ENCODE measurements at regions not wholly inside any gene's neighbourhood (a gene's known extent, or its start where the extent isn't known, plus 50 kb on each side); places are given as distances from the start of the nearest gene placed in this dataset.
"Not testable (repeated sequence)": the region's sequence is repeated elsewhere in the genome, so short reads cannot be mapped to it uniquely, and the experiment has no call there.

DNA sequence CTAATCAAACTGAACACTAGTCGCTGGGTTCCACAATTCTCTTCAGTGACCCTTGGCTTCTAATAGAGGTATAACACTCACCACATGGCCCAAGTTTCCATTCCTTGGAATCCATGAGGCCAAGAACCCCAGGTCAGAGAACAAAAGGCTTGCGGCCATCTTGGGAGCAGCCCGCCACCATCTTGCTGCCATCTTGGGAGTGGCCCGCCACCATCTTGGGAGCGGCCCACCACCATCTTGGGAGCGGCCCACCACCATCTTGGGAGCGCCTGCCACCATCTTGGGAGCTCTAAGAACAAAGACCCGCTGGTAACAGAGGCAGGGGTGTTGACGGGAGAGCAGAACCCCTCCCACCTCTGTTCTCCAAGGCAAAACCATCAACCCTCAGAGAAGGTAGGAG is 493.4 kb downstream of the MATN1 start:
- DNase-seq, result no peak

DNA sequence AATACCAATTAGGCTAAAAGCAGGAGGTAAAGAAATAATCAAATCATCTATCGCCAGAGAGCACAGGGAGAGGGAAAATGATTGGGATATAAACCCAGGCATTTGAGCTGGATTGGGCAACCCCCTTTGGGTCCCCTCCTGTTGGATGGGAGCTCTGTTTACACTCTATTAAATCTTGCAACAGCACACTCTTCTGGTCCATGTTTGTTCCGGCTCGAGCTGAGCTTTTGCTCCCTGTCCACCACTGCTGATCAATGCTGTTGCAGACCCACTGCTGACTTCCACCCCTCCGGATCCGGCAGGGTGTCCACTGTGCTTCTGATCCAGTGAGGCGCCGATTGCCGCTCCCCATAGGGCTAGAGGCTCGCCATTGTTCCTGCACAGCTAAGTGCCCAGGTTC is 493.8 kb downstream of the MATN1 start:
- DNase-seq, result no peak

DNA sequence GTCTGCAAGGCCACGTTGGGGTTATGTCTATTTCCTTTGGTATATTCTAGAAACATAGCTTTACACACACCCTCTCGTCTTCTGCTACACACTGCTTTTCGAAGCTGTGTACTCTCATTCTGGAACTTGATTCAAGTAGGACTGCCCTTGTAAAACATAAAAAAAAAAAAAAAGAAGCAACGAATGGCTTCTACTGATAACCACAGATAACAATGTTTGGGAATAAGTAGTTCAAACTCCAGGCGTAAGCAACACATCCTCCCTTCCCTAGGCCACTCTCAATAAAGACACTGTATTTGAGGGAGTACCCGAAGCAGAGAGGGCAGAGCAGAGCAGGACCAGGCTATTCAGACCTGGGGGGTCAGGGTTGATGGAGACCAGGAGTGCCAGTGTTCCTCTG is 496.7 kb downstream of the MATN1 start:
- no peak for DNase-seq

DNA sequence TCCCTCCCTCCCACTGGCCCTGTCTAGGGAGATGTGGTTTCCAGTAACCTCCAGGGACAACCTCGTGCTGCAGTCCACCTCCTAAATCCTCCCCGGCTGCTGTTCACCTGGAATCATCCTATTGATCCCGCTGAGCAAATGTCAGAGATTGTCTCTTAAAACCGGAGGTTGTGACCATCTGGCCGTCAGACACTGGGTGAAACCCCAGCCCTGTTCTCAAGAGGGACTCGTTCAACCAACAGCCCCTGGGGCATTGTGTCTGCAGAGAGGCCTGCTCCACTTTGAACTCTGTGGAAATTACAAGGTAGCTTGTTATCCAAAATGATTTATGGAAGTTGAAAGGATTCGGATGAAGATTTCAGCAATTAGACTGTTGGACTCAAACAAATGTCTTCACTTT is 498.0 kb downstream of the MATN1 start:
- no peak for DNase-seq

DNA sequence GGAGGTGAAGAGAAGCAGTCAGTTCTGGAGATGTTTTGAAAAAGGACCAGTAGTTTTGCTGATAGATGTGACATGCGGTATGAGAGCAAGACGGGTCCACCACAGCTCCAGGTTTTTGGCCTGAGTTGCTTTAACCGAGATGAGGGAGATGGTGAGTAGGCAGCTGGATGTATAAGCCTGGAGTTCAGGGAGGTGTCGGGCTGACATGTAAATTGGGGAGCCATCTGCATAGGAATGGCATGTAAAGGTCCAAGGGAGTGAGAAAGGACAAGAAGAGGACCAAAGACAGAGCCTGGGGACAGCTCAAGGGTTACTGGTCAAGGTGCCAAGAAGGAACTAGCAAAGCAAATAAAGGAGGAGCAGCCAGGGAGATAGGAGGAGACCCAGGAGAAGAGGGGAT is 503.7 kb downstream of the MATN1 start:
- DNase-seq, result no peak

DNA sequence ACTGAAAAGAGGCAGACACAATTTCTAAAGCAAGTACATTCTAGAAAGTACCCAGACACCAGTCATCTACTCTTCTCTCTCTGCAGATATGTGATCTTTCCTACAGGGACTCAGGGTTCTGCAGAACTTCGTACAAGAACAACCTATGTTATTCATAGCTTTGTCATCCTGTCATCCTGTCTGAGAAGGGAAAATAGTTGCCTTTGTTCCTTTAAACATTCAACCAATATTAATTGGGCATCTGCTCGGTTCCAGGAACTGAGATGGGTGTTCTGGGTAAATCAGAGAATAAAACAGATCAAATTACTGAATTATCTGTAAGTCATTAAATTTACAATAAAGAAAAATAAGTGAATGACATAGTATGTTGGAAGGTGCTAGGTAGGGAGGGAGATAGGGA is 504.9 kb downstream of the MATN1 start:
- no peak for DNase-seq

DNA sequence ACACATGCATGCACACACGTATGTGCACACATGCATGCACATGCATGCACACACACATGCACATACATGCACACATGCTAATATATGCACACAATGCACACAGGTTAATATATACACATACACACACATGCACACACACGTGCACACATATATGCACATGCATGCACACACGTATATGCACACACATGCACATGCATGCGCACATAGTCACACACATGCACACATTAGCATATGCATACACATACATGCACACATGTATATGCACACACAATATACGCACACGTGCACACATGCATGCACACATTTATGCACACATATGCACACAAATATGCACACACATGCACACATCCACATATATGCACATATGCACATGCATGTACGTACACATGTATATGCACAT is 506.8 kb downstream of the MATN1 start:
- DNase-seq, result no peak

DNA sequence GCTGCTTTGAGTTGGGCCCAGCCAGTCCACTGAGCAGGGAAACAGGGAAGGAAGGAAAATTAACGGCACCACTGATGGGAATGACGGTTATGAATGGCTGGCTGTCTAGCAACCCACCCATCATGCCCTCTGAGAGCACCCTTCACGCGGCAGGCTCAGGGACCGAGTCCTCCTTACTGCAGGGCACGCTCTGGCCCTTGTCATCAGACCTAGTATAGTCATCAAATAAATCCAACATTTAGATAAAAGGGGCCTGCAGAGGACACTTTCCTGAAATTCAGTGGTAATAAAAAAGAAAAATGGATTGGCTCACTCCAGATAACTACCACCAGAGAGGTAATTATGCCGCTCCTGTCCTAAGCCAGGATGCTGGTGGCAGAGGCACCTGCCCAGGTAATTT is 509.4 kb downstream of the MATN1 start:
- no peak for DNase-seq

DNA sequence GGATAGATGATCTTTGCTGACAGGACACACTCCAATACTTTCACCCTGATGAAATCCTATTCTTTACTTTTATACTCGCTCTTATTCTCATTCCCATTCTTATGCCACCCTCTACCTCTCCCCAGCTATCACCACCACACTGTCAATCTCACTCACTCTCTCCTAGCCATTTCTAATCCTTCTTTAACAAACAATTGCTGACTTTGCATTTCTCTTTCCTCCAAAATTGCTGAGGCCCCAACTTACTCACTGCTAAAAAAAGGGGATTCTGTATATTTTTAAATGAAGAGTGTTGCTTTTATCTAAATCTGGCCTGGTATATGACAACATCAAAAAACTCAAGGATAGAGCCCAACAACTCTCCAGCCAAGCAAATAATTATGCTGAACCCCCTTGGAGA is 515.4 kb downstream of the MATN1 start:
- not testable (repeated sequence) for DNase-seq

DNA sequence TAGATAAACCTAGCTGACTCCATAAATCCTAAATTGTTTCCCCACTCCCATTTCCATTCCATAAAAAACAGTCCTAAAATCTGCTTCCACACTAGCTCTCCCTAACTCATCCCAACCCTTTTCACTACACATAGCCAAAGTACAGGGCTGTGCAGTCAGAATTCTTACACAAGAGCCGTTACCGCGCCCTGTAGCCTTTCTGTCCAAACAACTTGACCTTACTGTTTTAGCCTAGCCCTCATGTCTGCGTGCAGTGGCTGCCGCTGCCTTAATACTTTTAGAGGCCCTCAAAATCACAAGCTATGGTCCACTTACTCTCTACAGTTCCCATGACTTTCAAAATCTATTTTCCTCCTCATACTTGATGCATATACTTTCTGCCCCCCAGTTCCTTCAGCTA is 516.8 kb downstream of the MATN1 start:
- not testable (repeated sequence) for DNase-seq

DNA sequence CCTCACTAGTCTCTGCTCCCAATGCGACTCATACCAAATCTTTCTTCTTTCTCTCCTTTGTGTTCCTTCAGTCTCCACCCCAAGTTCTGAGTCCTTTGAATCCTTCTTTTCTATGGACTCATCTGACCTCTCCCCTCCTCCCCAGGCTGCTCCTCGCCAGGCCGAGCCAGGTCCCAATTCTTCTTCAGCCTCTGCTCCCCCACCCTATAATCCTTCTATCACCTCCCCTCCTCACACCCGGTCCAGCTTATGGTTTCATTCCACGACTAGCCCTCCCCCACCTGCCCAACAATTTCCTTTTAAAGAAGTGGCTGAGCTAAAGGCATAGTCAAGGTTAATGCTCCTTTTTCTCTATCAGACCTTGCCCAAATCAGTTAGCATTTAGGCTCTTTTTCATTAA is 518.5 kb downstream of the MATN1 start:
- DNase-seq, result not testable (repeated sequence)

DNA sequence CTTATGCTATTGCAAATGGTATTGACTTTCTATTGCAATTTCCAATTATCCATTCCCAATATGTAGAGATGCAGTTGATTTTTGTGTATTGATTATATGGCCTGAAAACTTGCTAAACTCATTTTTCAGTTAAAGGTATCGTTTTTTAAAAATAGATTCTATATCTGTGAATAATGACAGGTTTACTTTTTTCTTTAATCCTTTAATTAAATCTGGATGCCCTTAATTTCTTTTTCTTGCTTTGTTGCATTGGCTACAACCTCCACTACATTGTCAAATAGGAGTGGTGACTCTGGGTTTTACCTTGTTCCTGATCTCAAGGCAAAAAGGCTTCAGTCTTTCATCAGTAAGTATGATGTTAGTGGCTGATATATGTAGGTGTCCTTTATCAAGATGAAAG is 522.4 kb downstream of the MATN1 start:
- DNase-seq, result no peak

DNA sequence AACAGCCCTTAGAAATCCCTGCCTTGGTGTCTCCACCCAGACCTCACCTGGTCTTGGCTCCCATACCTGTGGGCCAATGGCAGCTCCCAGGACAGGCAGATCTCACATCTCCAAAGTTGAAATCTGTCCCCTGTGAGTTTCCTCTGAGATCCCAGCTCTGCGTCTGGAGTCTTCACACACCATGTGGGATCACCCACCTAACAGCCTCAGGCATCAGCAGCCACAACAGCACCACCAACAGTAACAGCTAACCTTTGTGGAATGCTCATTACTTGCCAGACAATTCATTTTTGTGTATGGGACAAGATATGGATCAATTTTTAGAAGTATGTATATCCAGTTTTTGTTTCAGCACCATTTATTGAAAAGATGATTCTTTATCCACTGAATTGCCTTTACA is 523.2 kb downstream of the MATN1 start:
- DNase-seq, result no peak

DNA sequence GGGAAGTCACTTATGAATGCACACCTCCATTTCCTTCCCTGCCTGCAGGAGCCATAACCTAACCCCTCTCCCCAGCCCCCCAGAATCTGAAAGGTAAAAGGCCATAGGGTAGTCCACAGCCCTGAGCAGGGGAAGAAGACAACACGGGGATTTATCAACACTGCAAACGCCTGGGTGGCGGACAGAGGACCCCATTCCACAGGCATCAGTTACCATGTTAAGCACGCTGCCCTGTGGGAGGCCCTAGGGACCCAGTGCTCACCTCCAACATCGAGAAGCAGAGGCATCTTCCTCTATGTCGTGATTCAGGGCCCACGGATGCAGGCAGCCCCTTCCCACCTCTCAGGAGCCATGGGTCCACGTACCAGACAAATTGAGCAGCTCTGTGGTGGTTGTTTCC is 523.8 kb downstream of the MATN1 start:
- DNase-seq, result no peak

DNA sequence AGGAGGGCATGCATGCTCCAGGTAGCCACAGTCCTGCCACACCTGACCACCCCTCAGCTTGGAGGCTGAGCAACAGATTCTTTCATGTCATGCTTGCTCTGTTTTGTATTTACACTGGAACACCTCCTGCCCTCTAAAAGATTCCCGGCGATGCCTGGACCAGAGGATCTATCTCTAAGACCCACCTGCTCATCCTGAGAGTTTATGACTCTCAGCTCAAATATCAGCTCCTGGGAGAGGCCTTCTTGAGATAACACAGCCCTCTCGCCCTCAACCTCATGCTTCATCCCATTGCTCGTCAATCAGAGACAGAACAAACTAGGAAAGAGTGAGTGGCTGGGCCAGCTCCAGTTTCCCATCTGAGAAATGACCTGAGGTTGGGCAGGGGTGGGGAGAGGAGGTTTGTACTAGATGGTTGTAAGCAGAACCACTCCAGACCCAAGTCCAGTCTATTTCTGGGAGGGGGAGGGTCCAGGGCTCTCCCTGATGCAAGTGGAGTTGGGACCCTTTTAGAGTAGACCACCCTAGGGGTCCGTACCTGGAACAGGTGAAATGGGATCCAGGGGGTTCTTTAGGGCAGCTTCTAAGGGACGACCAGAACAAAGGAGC is 524.5 kb downstream of the MATN1 start:
- DNase-seq, result no peak

DNA sequence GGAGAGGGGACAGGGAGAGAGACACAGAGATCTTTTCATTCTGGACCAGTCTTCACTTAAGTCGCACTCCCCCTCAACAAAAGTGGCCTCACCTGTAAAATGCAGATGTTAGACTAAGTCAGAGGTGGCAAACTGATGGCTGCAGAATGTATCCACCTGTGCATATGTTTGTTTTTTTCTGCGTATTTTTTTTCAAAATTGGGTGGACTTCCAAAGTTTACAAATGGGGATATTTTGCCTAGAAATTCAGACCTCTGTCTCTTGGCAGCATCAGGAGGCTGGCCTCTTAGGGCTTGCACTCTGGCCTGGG is 525.0 kb downstream of the MATN1 start:
- no peak for DNase-seq

DNA sequence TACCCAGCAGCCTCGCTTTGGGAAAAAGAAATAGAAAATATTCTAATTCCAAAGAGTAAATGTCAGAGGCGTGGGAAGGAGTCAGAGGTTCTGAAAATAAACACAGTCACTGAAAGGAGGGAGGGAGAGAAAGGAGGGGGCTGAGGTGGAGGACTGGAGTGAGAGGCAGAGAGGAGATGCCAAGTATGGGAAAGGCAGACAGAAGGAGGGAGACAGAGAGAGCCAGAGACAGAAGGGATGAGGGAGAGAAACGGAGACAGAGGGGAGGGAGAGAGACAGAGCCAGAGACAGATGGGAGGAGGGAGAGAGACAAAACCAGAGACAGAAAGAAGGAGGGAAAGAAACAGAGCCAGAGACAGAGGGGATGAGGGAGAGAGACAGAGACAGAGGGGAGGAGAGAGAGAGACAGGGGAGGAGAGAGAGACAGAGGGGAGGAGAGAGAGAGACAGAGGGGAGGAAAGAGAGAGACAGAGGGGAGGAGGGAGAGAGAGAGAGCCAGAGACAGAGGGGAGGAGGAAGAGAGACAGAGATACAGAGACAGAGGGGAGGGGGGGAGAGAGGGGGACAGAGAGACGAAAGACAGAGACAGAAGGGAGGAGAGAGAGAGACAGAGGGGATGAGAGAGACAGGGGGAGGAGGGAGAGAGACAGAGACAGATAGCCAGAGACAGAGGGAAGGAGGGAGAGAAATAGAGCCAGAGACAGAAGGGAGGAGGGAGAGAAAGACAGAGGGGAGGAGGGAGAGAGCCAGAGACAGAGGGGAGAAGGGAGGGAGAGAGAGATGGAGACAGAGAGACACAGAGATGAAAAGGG is 525.5 kb downstream of the MATN1 start:
- DNase-seq, result no peak

DNA sequence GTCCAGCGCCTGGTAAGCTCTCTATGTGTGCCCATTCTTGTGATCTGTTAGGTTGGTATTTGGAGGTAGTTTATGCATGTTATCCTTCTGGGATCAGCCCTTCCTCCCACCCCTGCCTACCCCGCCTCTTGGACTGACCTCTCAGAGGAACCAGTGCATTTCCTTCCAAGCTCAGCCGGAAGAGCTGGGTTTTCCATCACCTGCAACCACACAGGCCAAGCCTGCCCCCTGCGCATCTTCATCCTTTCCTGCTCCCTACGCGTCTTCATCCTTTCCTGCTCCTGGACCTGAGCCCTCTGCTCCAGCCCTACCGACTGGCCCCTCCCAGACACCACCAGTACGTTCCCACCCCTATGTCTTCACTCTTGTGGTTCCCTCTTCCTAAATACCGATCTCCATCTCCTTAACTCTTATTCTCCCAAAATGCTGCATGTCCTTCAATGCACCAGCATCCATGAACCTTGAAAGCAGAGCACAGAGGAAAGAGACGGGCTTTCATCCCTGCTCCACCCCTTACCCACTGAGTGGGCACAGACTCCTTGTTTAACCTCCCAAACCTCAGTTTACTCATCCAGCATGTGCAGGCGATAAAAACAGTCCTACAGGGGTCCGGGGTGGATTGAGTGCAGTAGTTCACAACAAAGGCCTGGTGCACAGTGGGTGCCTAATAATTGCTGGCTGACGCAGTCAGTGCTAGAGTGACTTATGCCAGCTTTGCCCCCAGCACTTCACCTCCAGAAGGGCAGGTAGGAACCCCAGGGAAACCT is 526.3 kb downstream of the MATN1 start:
- DNase-seq, result no peak

DNA sequence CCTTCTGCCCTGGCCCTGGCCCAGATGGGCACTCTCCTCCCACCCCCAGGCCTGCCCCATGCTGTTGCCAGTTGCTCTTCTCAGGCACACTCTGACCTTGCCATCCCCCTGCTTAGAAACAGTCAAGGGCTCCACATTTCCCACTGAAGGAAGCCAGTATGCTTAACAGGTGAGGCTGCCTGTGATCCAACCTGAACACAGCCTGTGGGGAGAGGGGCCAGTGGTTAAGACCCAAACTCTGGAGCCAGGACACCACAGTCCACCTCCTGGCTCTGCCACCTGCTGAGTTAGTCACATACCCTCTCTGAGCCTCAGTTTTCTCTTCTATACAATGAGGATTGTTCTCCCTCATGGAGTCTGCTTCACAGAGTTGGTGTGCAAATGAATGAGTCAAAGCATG is 526.9 kb downstream of the MATN1 start:
- DNase-seq, result no peak

DNA sequence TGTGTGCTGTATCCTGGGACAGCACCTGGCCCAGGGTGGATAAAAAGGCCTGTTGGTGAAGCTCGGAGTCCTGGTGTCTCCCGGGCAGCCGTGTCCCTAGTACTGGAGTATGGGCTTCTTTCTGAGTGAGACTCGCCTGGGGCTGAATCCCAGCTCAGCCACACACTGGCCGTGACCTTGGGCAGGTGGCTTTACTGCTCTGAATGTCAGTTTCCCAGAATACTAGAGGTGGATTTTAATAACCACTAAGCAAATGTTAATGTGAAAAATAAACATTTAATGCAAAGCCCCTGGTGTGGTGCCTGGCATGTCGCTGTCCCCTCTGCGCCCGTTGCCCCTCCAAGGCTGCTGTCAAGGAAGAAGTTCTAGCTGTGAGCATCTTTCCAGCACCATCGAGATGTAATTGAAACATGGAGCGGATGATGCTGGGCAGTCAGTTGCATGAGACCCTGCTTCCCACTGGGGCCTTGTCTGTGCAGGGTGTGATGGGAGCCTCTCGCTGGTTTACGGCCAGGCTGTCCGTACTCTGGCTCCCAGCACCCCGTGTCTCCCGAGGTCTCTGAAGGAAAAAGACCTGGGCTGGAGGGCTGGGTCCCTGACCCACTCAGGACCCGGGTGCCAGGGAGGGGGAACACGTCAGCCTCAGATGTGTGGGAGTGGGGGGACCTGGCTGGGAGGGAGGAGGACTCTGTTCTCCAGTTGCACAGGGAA is 527.8 kb downstream of the MATN1 start:
- DNase-seq, result no peak

DNA sequence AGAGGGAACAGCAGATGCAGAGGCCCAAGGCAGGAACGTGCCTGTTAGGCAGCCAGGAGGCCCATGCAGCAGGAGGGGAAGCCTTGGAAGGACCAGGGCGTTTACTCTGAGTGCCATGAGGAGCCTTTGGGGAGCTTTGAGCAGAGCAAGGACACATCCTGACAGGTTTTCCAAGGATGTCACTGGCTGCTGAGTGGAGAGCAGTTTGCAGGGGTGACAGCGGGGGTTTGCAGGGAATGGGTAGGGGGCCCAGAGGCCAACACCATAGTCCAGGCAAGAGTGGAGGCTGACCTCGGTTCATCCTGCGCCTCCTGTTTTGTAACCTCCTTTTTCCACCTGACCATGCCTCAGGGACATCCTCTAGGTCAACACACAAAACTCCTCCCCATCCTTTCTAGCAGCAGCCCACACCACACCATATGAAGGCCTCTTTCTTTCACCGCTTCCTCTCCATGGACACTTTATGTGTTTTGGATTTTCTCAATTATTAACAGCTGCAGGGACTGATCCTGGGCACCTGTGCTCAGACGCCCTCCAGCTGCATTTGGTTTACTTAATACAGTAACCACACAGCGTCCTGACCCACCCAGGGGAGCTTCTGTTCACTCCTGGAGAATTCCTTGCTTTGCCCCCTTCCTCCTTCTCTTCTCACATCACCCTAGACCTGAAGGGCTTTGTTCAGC is 528.5 kb downstream of the MATN1 start:
- no peak for DNase-seq

DNA sequence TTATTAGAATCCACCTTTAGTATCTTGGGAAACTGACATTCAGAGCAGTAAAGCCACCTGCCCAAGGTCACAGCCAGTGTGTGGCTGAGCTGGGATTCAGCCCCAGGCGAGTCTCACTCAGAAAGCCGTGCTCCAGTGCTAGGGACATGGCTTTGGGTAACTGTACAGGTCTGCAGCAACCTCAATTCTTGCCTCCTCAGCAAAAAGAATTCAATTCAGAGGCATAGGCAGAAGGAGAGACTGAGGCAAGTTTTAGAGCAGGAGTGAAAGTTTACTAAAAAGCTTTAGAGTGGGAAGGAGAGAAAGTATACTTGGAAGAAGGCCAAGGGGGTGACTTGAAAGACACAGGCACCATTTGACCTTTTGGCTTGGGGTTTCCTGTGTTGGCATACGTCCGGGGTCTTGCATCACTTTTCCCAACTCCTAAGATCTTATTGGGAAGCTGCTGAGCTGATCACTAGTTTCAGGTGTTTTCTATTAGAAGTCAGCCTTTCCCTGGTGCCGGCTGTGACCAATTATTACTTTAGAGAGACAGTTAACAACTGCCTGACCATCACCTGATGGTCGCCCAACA is 529.3 kb downstream of the MATN1 start:
- no peak for DNase-seq
